DMS114 treated with DMSO at 0.1 percent for 48 hours (cell line): ENCODE measurements at regions not wholly inside any gene's neighbourhood (a gene's known extent, or its start where the extent isn't known, plus 50 kb on each side); places are given as distances from the start of the nearest gene placed in this dataset.

Experiments used
- DNase-seq: peaks from one replicate; lab custom pipeline; 2025; ENCODE audit not compliant: unreplicated experiment; lab: John Stamatoyannopoulos, UW

DNA sequence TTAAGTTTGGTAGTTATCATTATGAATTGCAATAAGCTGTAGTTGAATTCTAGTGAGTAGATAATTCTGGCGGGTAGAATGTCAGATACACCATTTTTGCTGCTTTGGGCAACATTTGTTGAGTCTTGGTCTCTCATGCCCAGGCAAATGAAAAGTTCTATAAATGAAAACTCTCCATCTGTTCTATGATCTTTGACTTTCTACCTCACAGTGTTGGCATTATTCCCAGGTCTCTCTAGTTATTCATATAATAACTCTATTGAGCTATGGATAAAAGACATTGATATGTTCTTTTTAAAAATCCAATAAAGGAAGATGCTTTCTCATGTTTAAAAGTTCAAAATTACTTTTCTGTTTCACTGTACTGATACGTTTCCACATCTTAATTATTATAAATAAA, 415.3 kb upstream of the SEMA3D start:
- no peak for DNase-seq

DNA sequence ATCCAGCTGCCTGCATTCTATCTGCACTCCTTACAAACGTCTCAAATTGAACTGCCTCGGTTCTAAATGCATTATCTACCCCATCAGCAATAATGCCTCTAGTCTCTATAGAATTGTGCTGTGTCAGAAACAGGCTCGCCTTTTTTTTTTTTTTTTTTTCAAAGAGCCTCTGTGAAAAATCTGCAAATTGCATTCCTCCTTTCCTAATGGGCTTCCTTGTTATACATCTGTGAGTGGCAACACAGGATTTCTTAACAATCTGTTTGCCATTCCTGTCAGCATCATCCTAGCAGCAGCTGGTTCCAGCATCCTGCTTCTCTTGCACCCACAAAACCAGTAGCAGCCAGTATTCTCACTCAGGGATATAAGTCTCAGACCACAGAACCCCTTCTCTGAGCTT, 413.5 kb upstream of the SEMA3D start:
- peak; percentile 92 for DNase-seq

DNA sequence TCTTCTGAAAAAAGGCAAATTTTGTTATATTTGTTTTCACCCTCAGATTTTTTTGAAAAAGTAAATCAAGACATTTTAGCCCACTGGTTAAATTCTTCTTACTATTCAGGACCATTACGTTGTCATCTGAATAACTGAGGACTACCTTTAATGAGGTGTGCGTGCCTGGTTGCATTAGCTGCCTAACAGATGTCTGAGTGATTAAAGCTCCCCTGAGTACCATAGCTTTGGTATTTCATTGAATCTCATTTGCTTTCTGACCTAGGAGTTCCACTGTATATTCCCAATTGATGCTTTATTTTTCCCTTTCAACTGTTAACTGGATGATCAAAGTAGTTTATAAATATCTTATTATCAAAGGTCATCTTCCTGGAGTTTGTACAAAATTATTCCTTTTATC, 410.0 kb upstream of the SEMA3D start:
- no peak for DNase-seq

DNA sequence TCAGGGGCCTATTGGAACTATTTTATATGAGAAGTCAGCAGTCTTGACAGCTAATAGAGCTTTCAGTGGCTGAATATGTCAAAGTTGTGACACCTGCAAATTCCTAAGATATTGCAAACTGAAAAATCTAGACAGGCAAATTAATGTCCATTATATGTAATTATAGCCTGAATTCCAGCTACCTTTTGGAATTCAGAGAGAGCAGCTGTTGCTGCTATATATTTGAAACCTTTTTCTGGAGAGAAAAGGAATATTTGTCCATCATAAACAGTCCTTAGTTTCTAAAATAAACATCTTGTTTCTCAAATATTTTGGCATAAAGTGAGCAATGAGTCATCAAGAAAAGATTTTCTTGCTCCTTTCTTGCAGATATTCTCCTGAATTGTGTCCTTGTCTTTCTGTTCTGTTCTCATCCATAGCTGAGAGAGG, 408.9 kb upstream of the SEMA3D start:
- DNase-seq = peak; percentile 94

DNA sequence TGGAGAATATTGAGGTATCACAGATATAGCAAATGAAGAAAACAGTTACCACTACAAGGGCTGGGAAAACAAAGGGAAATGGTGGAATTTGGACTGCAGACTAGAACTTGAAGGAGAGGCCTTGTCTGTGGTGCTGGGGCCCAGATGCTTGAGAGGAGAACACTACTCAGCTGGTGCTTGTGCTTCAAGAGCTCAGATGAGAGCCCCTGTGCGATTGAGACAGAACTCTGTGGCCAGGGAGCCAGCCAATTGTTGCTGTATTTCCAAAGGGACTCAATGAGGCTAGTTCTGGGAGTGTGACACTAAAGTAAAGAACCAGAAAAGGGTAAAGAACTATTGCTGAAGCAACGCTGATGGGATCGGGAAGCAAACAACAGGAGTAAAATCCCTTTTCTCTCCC, 406.5 kb upstream of the SEMA3D start:
- no peak for DNase-seq

DNA sequence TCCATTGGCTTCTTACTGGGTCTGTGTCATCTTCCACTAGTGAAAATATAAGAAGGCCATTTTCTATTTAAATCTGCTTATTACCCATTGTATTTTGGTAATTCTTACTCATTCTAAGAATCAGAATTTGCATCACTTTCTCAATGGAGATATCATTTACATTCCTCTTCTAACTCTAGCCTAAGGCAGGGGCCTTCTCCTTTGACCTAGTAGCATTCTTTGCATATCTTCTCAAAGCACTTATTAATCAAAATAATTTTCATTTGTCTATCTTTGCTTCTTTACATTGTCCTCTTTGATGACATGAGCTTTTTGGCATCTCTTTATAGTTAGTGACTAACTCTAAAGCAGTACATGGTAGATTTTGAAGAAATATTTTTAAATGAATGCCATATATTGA, 400.9 kb upstream of the SEMA3D start:
- peak; percentile 92 for DNase-seq

DNA sequence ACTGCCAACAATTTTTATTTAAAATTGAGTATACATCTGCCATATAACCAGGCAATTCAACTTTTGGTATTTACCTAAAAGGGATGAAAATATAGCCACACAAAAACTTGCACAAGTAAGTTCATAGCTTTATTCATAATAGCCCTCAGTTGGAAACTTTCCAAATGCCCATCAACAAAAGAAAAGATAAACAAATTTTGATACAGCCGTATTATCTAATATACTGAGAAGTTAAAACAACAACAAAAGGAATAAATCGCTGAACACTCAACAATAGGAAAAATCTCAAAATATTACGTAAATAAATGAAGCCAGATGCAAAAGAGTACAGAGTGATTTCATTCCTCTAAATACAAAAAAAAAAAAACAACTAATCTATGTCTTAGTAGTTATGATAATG, 399.2 kb upstream of the SEMA3D start:
- DNase-seq = no peak

DNA sequence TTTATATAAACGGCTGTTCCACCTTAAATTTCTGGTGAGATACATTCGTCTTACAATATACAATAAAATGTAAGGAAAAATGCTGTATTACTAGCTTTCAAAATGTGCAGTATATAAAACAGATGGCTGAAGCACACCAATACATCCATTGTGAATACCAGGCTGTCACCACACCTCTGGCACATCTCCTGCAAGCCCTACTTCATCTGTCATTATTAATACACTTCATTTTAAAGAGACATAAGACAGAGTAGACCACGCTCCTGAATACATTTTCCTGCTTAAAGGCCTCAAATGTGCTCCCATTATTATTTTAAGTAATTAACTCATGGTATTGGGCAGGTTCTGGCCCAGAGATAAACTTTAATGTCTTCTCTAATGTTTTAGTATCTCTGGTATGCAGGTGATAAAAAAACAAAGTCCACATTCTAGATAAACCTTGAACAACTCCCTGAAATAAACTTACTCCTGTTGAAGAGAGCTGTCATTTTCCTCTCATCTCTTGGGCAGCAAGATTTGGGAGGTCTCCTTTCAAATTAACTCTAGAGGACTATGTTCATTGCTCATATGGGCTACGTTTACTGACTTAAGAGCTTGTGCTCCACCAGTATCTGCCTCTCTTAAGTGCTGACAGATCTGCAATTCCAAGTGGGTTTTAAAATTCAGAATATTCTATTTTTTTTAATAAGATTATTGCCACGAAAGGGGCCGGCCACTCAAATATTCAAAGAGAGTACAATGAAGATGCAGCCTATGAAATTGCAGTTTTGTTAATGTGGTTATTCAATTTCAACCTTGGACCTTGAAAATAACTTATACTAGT, 396.5 kb upstream of the SEMA3D start:
- DNase-seq = peak; percentile 91

DNA sequence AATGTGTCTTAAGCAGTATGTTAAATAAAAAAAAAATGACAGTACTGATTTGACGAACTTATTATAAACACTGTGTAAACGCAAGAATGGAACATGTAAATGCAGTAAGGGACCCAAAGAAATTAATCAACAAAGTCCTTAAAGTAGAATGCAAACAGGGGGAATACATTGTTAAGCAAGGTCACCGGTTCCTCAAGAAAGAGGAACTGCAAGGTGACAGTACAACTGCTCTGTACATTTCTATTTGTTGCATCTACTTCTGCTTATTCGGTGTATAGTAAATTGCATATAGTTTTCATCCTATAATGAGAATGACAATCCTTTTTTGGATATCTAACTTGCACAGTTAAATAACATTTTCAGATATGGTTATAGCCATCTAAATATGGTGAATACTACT, 387.0 kb upstream of the SEMA3D start:
- no peak for DNase-seq

DNA sequence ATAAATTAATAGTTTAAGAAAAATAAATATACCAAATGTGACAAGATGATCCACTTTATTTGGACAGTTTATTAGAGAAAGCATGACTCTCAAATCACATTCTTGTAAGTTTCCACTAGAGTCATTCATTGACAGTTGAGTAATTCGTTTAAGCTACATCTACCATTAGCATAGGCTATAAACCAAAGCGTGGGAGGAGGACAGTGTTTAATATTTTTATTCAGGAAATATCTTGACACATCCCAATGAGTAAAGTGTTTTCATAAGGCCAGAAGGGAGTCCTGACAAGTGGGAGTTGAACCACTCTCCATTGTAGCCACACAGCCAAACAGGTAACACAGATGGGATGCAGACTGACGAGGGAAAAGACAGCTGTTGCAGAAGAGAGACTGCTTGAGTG, 386.5 kb upstream of the SEMA3D start:
- DNase-seq = no peak

DNA sequence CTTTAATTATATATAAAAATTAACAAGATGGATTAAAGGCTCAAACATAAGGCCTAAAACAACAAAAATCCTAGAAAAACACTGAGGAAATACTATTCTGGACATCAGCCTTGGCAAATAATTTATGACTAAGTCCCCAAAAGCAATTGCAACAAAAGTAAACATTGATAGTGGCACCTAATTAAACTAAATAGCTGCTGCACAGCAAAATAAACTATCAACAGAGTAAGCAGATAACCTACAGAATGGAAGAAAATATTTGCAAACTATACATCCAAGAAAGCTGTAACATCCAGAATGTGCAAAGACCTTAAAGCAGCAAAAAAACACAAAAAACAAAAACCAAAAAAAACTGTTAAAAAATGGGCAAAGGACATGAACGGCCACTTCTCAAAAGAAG, 384.0 kb upstream of the SEMA3D start:
- DNase-seq = no peak

DNA sequence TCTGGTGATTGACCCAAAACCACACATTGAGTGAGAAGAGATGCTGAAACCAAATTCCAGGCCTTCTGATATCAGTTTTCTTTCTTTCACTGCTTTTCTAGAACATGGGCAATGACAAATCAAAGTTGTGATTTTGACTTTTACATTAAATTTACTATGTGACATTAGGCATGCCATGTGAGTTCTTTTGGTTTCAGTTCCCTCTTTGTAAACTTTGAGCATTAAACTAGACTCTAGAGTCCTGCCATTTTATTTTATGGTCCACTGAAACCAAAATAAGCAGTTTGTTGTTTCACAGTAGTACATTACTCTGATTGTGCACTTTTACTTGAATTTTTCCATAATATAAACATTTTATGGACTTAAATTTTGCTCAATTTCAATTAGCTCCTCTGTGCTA, 381.1 kb upstream of the SEMA3D start:
- peak; percentile 92 for DNase-seq

DNA sequence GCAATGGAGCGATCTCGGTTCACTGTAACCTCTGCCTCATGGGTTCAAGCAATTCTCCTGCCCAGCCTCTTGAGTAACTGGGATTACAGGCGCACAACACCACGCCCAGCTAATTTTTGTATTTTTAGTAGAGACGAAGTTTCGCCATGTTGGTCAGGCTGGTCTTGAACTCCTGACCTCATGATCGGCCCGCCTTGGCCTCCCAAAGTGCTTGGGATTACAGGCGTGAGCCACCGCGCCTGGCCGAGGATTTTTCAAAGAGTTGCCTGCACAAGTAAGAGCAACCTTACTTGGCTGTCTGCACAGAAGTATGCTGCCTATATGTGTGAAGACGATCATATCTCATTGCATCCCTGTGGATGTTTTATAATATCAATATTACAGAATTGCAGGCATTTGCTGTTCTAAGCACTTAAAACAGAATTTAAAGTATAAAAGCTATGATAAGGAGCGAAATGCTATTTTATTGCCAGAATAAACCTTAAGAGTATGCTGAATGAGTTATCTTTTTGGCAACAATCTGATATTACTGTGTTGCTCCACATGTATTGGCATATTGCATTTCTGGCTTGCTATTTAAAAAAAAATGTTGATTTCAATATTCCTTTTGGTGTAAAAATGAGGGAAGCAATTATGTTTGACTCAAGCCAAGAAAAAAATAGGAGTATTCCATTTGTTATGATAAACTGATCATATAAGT, 379.4 kb upstream of the SEMA3D start:
- DNase-seq = no peak

DNA sequence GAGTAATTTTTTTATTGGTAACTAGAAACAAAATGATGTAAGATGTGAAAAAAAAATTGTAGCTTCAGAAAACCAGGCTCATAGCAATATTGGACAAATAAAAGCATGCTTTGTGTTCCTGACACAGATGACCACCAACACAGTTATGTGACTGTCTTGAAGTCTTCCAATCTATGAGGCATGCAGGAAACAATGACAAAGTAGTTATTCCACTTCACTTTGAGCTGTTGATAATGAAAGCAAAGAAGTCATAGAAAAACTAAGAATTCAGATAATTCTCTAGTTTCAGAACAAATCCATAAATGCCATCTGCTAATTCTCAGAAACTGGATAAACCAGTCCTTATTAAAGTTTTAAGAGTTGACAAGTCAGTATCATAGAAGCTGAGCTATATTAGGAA, 378.4 kb upstream of the SEMA3D start:
- DNase-seq = no peak

DNA sequence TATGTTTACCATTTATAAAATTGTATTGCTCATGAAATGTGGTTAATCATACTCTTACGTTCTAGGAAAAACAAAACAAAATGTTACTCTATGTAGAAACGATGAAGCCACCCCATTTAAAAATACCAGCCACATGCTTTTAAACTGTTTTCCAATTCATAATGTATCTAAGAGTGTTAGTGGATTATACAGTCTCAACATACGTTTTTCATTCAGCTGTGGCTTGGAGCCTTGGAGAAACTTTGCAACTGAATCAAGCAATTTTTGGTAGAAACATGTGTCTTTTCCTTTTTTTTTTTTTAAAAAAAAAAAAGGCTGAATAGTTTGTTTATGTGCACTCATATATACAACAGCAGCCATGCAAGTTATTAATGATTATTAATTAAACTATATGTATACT, 378.0 kb upstream of the SEMA3D start:
- no peak for DNase-seq

DNA sequence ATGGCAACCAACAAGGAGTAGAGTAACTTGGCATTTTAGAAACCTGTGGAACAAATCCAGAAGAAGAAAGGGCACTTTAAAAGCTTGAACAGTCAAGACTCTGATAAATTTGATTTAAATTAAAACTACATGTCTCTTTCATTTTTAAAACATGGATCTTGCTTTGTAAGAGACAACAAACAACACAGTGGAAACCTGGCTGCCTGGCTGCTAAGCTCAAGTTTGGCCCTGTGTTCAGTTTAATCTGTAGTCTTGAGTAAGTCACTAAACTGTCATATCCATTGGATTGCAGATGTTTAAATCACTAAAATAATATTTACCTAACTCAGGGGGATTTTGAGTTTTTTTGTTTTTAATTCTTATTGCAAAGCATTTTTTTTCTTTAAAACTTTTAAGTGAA, 374.9 kb upstream of the SEMA3D start:
- DNase-seq = no peak

DNA sequence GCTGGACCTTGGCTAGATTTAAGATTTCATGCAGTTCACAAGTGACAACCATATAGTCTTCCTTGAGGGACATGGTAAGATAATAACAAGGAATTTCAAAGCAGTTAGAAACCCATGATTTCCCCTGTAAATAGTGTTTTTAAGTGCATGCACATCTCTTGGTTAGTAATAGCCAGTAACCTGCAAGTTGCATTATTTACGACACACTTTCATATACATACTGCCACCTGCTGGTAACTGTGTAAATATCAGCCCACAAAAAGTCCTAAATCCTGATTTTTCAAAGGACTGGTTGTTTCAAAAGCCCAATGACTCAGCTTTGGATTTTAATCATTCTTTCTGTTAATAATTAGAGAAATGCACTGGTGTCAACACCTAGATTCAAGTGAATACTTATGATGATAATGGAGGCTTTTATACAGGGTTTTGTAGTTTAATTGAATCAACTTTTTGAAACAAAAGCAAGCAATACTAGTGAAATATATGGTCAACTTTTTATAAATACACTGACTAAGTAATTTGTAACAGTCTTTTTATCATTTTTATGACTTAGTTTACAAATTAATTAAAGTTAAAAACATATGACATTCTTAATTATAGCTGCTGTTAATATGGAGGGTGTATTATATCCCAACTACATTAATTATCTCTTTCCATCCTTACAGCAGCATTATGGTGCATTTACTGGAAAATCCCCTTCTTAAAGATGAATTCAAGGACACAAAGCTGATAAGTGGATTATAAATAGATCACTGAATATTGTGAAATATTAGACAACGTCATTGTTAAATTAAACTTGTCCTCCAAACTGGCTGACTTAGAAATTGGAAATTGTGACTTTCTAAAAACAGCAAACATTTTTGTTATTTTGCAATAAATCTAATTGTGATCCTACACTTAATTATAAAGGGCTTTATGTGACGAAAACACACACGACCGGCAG, 367.7 kb upstream of the SEMA3D start:
- DNase-seq = peak; percentile 77

DNA sequence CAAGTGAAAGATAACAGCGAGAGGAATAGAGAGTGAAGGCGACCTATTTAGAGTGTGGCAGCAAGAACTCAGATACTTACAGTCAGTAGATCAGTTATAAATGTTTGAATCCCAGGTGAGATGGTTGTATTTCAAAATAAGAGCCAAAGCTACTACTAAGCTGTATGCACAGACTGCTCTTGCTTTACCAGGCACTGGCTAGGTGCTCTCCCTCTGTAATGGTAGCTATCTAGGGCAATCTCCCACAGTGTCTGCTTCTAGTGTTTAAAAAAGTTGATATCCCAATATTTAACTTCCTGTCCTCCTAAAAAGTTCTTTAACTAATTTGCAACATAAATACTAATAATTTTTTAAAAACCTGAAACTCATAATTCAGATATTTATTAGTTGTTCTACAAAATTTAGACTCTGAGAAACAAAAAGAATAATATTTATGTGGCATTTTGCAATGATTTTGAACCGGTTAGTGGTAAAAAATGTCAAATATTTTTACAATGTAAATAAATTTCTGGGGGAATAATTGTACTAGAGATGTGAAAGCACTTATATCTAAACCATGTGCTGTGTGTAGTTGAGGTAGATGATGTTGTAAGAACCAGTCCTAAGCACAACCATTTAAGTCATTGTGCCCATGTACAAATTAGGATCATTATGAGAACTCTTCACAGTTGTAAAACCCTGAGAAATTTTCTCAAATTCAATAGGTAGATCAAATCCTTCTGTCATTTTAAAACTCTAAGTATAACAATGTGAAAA, 349.3 kb upstream of the SEMA3D start:
- no peak for DNase-seq

DNA sequence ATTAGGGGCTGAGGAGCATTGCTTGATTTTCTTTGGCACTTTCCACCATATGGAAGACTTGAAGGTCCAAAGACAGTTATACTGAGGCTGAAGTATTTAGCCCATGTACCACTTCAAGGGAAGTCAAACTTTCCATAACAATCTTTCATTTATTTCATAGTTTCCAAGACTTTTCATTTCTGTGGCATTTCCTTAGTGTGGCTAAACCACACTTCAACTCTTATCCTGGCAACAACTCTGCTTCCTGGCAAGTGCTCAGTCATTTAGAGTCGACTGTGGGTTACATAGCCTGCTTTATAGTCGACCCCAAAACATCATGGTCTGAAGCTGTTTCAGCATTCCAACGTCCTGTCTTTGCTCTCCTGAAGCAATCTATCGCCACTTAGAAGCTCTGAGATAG, 343.0 kb upstream of the SEMA3D start:
- DNase-seq = no peak

DNA sequence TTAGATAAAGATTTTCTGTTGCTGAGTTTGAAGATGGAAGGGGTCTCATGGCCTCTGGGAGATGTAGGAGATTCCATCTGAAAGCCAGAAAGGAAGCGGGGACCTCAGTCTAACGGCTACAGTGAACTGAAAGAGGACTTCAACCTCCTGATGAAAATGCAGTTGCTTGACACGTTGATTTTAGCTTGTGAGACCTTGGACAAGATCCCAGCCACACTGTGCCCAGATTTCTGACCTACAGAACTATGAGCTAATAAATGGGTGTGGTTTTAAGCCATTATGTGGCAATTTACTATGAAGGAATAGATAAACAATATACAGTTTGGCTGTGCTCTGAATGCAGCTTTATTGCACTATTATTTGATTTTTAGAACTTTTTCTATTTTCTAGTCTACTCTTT, 342.3 kb upstream of the SEMA3D start:
- DNase-seq = peak; percentile 54

DNA sequence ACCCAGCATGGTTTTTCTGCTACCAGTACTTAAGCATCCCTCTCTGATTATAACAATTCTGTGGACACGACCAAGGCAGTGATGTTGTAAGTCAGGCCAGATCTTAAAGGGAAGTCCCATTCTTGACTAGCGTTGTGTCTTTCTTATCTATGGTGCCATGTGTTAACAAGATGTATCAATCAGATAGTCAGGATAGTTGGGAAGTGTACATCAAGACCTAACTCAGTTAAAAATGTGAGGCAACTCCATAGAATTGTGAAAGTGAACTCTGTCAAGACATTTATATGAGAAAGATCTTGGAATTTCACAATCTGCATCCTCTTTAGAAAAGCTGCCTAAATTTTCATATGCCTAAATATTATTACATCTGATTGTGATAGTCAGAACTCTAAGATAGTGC, 341.7 kb upstream of the SEMA3D start:
- DNase-seq = no peak
